ENCODE measurements at regions not wholly inside any gene's neighbourhood (a gene's known extent, or its start where the extent isn't known, plus 50 kb on each side); places are given as distances from the start of the nearest gene placed in this dataset.

DNA sequence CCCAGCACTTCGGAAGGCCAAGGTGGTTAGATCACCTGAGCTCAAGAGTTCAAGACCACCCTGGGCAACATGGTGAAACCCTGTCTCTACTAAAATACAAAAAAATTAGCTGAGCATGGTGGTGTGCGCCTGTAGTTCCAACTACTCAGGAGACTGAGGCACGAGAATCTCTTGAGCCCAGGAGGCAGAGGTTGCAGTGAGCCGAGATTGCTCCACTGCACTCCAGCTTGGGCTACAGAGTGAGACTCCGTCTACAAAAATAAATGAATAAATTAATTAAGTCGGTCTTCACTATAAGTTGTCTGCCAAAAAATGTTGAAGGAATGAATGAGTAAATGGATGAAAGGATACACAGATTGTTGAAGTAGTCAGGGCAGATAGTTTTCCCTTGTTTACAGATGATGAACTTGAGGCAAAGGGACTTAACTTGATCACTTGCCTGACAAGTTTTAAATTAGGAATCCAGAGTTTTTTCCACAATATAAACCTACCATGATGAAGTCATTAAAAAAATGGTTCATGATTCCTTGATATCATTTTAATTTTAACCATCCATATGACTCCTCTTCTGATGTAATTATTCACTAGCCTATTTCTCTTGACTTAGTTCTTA lies 130.8 kb downstream of the TLR5 start:
- no peak overlapping the region for H3K4me3 ChIP-seq
- peaks cover 0 to 3% of the 10 kb centered on the region in 2 donors for H3K4me1 ChIP-seq
- intact Hi-C loops (cut with DNase I; ENCODE audit: low total_unique reads) (no loop called here), in situ Hi-C loops (cut with MboI; ENCODE audit: low sequenced_read_pairs in 4 of 4) (no loop called here)
- no peaks in the 10 kb centered on the region for H3K36me3 ChIP-seq
- no peaks in the 10 kb centered on the region for H3K27me3 ChIP-seq
- TF ChIP-seq CTCF (IDR thresholded peaks at IDR 0.05 in 4 of 5, conservative IDR thresholded peaks at IDR 0.05 in 1 of 5) = no peak
- no peak for TF ChIP-seq POLR2A (IDR thresholded peaks at IDR 0.05)
- no peak for DNase-seq
- no peaks in the 10 kb centered on the region for H3K9me3 ChIP-seq
- H3K27ac ChIP-seq = no peak overlapping the region
- no peak for ATAC-seq

DNA sequence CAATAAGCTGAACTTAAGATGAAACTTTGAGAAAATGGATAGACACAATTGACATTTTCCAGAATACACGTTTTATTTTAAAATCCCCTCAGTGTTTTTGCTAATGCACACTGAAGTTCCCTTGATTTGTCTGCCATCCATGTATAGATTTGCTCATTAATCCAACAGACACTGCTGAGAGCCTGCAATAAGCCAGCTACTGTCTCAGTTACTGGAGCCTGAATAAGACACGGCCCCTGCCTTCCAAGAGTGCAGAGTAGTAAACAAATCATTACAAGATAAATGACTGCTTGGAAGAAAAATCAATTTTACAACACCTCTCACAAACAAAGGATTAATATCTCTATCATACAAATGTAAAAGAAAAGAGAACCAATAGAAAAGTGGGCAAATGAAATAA lies 130.1 kb downstream of the TLR5 start:
- Histone ChIP-seq H3K4me3 (no peak overlapping the region), H3K9me3 (no peaks in the 10 kb centered on the region), H3K27ac (no peak overlapping the region), H3K36me3 (no peaks in the 10 kb centered on the region), H3K4me1 (peaks cover 0 to 3% of the 10 kb centered on the region in 2 donors), H3K27me3 (no peaks in the 10 kb centered on the region)
- TF ChIP-seq CTCF (IDR thresholded peaks at IDR 0.05 in 4 of 5, conservative IDR thresholded peaks at IDR 0.05 in 1 of 5) (no peak), POLR2A (IDR thresholded peaks at IDR 0.05) (no peak)
- DNase-seq (no peak), ATAC-seq (no peak)
- in situ Hi-C loops (cut with MboI; ENCODE audit: low sequenced_read_pairs in 4 of 4) (no loop called here), intact Hi-C loops (cut with DNase I; ENCODE audit: low total_unique reads) (no loop called here)

- no peaks in the 10 kb centered on the region for H3K9me3 ChIP-seq
- in situ Hi-C loops (cut with MboI; ENCODE audit: low sequenced_read_pairs in 4 of 4) (no loop called here), intact Hi-C loops (cut with DNase I; ENCODE audit: low total_unique reads) (no loop called here)
- no peaks in the 10 kb centered on the region for H3K27me3 ChIP-seq
- DNase-seq = no peak
- H3K36me3 ChIP-seq = no peaks in the 10 kb centered on the region
- no peak overlapping the region for H3K4me3 ChIP-seq
- peaks cover 0 to 3% of the 10 kb centered on the region in 2 donors for H3K4me1 ChIP-seq
- no peak for ATAC-seq
- no peak for TF ChIP-seq POLR2A (IDR thresholded peaks at IDR 0.05)
- no peak for TF ChIP-seq CTCF (IDR thresholded peaks at IDR 0.05 in 4 of 5, conservative IDR thresholded peaks at IDR 0.05 in 1 of 5)
- H3K27ac ChIP-seq = no peak overlapping the region
Observed at GRCh38 chr1:223014142-223014873, 128.7 kb downstream of the TLR5 start.

DNA sequence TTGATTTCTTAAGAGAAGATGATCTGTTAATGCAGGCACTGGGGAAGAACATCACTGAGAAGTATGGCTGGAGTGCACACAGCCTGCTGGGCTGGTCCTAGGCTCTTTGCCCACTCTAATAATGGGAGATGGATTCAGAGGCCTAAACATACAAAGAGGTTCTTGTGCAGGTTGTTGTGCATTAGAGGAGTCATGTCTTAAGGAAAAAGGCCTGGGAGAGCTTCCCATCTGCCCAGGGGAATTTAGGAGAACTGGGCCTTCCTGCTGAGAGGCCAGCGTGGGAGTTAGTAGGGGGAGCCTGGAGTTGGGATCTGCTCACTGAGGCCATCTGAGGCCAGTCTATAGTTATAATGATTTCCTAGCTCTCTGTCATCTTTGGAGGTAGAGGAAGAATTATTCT lies 126.7 kb downstream of the TLR5 start:
- in situ Hi-C loops (cut with MboI; ENCODE audit: low sequenced_read_pairs in 4 of 4) = no loop called here
- Histone ChIP-seq H3K27ac (no peak overlapping the region), H3K36me3 (no peaks in the 10 kb centered on the region), H3K9me3 (no peaks in the 10 kb centered on the region), H3K4me3 (no peak overlapping the region), H3K4me1 (peaks cover 0 to under 1% of the 10 kb centered on the region in 2 donors), H3K27me3 (no peaks in the 10 kb centered on the region)
- intact Hi-C loops (cut with DNase I; ENCODE audit: low total_unique reads) = no loop called here
- DNase-seq (no peak), ATAC-seq (no peak)
- TF ChIP-seq CTCF (IDR thresholded peaks at IDR 0.05 in 4 of 5, conservative IDR thresholded peaks at IDR 0.05 in 1 of 5) (no peak), POLR2A (IDR thresholded peaks at IDR 0.05) (no peak)

Data from gastrocnemius medialis (tissue), 4 donors.